ENCODE measurements at regions not wholly inside any gene's neighbourhood (a gene's known extent, or its start where the extent isn't known, plus 50 kb on each side); places are given as distances from the start of the nearest gene placed in this dataset.

- Histone ChIP-seq H3K79me2 (ENCODE audit: control insufficient read depth, insufficient read depth, low read length) (no peaks in the 10 kb centered on the region), H3K9ac (ENCODE audit: control insufficient read depth, insufficient read depth, low read length) (no peak overlapping the region), H3K27me3 (replicated peaks in 1 of 2; ENCODE audit: control insufficient read depth in 2 of 2, insufficient read depth in 2 of 2, low read length in 1 of 2) (no peaks in the 10 kb centered on the region), H3K4me1 (ENCODE audit: control insufficient read depth, insufficient read depth, low read length) (peaks cover 13% of the 10 kb centered on the region), H3K4me2 (ENCODE audit: control insufficient read depth, insufficient read depth) (no peak overlapping the region), H3K36me3 (ENCODE audit: control insufficient read depth in 2 of 2, insufficient read depth in 2 of 2, low read length in 1 of 2) (no peaks in the 10 kb centered on the region), H2AFZ (ENCODE audit: control insufficient read depth, low read depth, low read length) (no peak overlapping the region), H4K20me1 (ENCODE audit: control insufficient read depth, insufficient read depth) (no peaks in the 10 kb centered on the region), H3K9me3 (replicated peaks; ENCODE audit: control insufficient read depth, insufficient read depth, low read length) (peaks cover 1% of the 10 kb centered on the region), H3K27ac (ENCODE audit: control insufficient read depth, insufficient read depth) (no peak overlapping the region), H3K4me3 (no peak overlapping the region)
- no TSS peak for BruUV-seq (replicated peaks)
- FAIRE-seq: no peak
- in situ Hi-C loops (cut with MboI): no loop called here
- SMC1A ChIA-PET (ENCODE audit: uncharacterized antibody, unreplicated experiment): interaction anchor here (0.7 to 8.6 kb wide), 19 partner anchors 10 to 158 kb away, joined by 3 to 120 read pairs (median 7); no protein-coding TSS in a partner anchor
- ATAC-seq: no peak
- POLR2A ChIA-PET: interaction anchor here (0.6 to 1.4 kb wide), 5 partner anchors 10 to 928 kb away, joined by 3 to 4 read pairs (median 3); no protein-coding TSS in a partner anchor
- CTCF ChIA-PET: interaction anchor here (0.6 to 2.3 kb wide), 8 partner anchors 10 to 561 kb away, joined by 3 to 12 read pairs (median 4); no protein-coding TSS in a partner anchor
- 100% methylated on average over 1 of the region's 1 CpG for WGBS (ENCODE audit: insufficient coverage, insufficient replicate concordance, low lambda C conversion rate, missing lambda C conversion rate)
- intact Hi-C loops (cut with micrococcal nuclease; ENCODE audit: unreplicated experiment): loop anchor here (5.0 kb wide), 2 partner anchors 68 to 88 kb away; no protein-coding TSS in a partner anchor
- DNase-seq (ENCODE audit: low read depth, low spot score): no peak
- RAD21 ChIA-PET (ENCODE audit: unreplicated experiment): interaction anchor here (1.0 to 5.4 kb wide), 9 partner anchors 10 to 159 kb away, joined by 3 to 48 read pairs (median 5); no protein-coding TSS in a partner anchor
- TF ChIP-seq RUNX3 (IDR thresholded peaks at IDR 0.05; ENCODE audit: low read length) (peak; percentile 11; the same call in 1 of the 2 replicates), ZNF207 (IDR thresholded peaks at IDR 0.05; ENCODE audit: borderline replicate concordance) (no peak), BHLHE40 (IDR thresholded peaks at IDR 0.05; ENCODE audit: borderline replicate concordance in 1 of 2, low read depth in 2 of 2, low read length in 1 of 2) (no peak)
- TF ChIP-seq, protein P1, sequence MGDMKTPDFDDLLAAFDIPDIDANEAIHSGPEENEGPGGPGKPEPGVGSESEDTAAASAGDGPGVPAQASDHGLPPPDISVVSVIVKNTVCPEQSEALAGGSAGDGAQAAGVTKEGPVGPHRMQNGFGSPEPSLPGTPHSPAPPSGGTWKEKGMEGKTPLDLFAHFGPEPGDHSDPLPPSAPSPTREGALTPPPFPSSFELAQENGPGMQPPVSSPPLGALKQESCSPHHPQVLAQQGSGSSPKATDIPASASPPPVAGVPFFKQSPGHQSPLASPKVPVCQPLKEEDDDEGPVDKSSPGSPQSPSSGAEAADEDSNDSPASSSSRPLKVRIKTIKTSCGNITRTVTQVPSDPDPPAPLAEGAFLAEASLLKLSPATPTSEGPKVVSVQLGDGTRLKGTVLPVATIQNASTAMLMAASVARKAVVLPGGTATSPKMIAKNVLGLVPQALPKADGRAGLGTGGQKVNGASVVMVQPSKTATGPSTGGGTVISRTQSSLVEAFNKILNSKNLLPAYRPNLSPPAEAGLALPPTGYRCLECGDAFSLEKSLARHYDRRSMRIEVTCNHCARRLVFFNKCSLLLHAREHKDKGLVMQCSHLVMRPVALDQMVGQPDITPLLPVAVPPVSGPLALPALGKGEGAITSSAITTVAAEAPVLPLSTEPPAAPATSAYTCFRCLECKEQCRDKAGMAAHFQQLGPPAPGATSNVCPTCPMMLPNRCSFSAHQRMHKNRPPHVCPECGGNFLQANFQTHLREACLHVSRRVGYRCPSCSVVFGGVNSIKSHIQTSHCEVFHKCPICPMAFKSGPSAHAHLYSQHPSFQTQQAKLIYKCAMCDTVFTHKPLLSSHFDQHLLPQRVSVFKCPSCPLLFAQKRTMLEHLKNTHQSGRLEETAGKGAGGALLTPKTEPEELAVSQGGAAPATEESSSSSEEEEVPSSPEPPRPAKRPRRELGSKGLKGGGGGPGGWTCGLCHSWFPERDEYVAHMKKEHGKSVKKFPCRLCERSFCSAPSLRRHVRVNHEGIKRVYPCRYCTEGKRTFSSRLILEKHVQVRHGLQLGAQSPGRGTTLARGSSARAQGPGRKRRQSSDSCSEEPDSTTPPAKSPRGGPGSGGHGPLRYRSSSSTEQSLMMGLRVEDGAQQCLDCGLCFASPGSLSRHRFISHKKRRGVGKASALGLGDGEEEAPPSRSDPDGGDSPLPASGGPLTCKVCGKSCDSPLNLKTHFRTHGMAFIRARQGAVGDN (IDR thresholded peaks at IDR 0.05): no peak
These were observed 445.5 kb downstream of the PTPRC start for GRCh38 chr1:199084293-199084692.
